HepG2 (cell line): ENCODE measurements at regions not wholly inside any gene's neighbourhood (a gene's known extent, or its start where the extent isn't known, plus 50 kb on each side); places are given as distances from the start of the nearest gene placed in this dataset.

Experiments
- BORCS8-MEF2B ChIP-seq: sonication (generic); formaldehyde crosslinking; IDR thresholded peaks from 2 replicates; pipeline ENCODE4 v1.8.0; 2022; ENCODE audit warnings: mild to moderate bottlenecking, missing genetic modification reagents
- KDM2A ChIP-seq: sonication (generic); formaldehyde crosslinking; IDR thresholded peaks from 2 replicates; pipeline ENCODE4 v1.4.0; 2020; ENCODE audit warnings: low read depth, missing genetic modification reagents, borderline replicate concordance
- MLLT10 ChIP-seq: sonication (generic); formaldehyde crosslinking; IDR thresholded peaks from 2 replicates; pipeline ENCODE4 v1.4.0; 2020; ENCODE audit warnings: missing genetic modification reagents
- RNF2 ChIP-seq: fragments of 450-650 bp; conservative IDR thresholded peaks from 2 replicates; pipeline ENCODE4 v1.6.1; 2016; ENCODE audit warnings: low read depth
- SOX6 ChIP-seq, 2 experiments: fragments of 450-650 bp in 1 of 2; sonication (generic) in 1 of 2; formaldehyde crosslinking in 1 of 2; IDR thresholded peaks; 2 replicates each; pipeline versions ENCODE4 v1.4.0 to v1.6.1; 2017 to 2020; ENCODE audit warnings: antibody characterized with exemption in 1 of 2, mild to moderate bottlenecking in 1 of 2, missing genetic modification reagents in 1 of 2
- TCF7L2 ChIP-seq: IDR thresholded peaks from 2 replicates; pipeline ENCODE4 v1.6.1; 2011; ENCODE audit warnings: mild to moderate bottlenecking, low read depth, low read length, moderate library complexity
- ZNF143 ChIP-seq: sonication (generic); formaldehyde crosslinking; IDR thresholded peaks from 2 replicates; pipeline ENCODE4 v1.4.0; 2020; ENCODE audit warnings: missing genetic modification reagents
- ZNF160 ChIP-seq: sonication (generic); formaldehyde crosslinking; IDR thresholded peaks from 2 replicates; pipeline ENCODE4 v1.8.0; 2022; ENCODE audit warnings: mild to moderate bottlenecking, inconsistent platforms, missing genetic modification reagents
- ZNF333 ChIP-seq: sonication (generic); formaldehyde crosslinking; IDR thresholded peaks from 2 replicates; pipeline ENCODE4 v1.4.0; 2020; ENCODE audit warnings: mild to moderate bottlenecking, missing genetic modification reagents, borderline replicate concordance
- ZNF776 ChIP-seq: sonication (generic); formaldehyde crosslinking; IDR thresholded peaks from 2 replicates; pipeline ENCODE4 v1.4.0; 2020; ENCODE audit warnings: mild to moderate bottlenecking, missing genetic modification reagents
- ZSCAN21 ChIP-seq: sonication (generic); formaldehyde crosslinking; IDR thresholded peaks from 2 replicates; pipeline ENCODE4 v1.8.0; 2022; ENCODE audit warnings: mild to moderate bottlenecking, missing genetic modification reagents, moderate library complexity, borderline replicate concordance
- ZZZ3 ChIP-seq: sonication (generic); formaldehyde crosslinking; IDR thresholded peaks from 2 replicates; pipeline ENCODE4 v1.4.0; 2020; ENCODE audit warnings: missing genetic modification reagents, mild to moderate bottlenecking, borderline replicate concordance
- TF ChIP-seq, protein P1 (sequence below): sonication (generic); formaldehyde crosslinking; IDR thresholded peaks from 2 replicates; pipeline ENCODE4 v1.5.0; 2020; ENCODE audit warnings: mild to moderate bottlenecking, missing genetic modification reagents, borderline replicate concordance
- TF ChIP-seq, protein P2 (sequence below): sonication (generic); formaldehyde crosslinking; IDR thresholded peaks from 2 replicates; pipeline ENCODE4 v1.5.0; 2020; ENCODE audit warnings: mild to moderate bottlenecking, missing genetic modification reagents
- TF ChIP-seq, protein P3 (sequence below): sonication (generic); formaldehyde crosslinking; IDR thresholded peaks from 2 replicates; pipeline ENCODE4 v1.4.0; 2020; ENCODE audit warnings: mild to moderate bottlenecking, missing genetic modification reagents
- TF ChIP-seq, protein P4 (sequence below): IDR thresholded peaks from 2 replicates; pipeline ENCODE4 v1.6.1; 2016; ENCODE audit warnings: low read depth, borderline replicate concordance
- TF ChIP-seq, protein P5 (sequence below): sonication (generic); formaldehyde crosslinking; IDR thresholded peaks from 2 replicates; pipeline ENCODE4 v1.4.0; 2020; ENCODE audit warnings: low read depth, mild to moderate bottlenecking, missing genetic modification reagents
- TF ChIP-seq, protein P6 (sequence below): sonication (generic); formaldehyde crosslinking; IDR thresholded peaks from 2 replicates; pipeline ENCODE4 v1.5.0; 2020; ENCODE audit warnings: missing genetic modification reagents, mild to moderate bottlenecking, borderline replicate concordance

DNA sequence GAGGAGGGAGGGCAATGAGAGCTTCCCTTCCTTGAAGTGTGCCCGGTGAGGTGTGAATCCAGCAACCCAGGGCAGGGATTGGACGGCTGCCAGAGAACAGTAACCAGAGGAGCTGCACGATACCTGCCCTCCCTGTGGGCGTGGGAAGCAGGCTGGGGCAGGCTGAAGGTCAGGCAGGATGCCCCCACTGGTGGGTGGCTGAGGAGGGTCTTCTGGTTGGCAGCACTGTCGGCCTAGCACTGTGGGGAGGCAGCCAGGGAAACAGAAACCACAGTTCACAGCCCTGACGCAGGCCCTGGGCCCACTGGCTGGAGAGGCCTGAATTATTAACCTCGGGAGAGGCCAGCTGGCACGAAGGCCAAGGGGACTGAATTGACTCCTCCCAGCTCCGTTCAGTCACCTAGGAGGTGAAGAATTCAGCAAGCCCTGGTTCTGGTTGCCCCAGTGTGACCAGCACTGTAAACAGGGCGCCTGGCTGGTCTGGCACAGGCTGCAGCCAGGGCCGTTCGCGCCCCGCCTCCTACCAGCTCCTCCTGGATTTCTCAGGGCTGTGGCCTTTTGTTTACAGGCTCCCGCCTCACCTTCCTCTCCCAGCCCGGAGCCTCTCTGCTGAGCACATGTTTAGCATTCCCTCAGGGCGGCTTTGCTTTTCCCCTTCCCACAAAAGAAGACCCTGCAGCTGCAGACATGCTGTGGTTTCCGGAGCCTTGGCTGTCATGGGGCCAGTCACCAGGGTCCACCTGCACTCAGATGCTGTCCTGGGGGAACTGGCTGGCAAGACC, 97.8 kb downstream of the B3GNT2 start (continued):
- TF ChIP-seq, protein P1, sequence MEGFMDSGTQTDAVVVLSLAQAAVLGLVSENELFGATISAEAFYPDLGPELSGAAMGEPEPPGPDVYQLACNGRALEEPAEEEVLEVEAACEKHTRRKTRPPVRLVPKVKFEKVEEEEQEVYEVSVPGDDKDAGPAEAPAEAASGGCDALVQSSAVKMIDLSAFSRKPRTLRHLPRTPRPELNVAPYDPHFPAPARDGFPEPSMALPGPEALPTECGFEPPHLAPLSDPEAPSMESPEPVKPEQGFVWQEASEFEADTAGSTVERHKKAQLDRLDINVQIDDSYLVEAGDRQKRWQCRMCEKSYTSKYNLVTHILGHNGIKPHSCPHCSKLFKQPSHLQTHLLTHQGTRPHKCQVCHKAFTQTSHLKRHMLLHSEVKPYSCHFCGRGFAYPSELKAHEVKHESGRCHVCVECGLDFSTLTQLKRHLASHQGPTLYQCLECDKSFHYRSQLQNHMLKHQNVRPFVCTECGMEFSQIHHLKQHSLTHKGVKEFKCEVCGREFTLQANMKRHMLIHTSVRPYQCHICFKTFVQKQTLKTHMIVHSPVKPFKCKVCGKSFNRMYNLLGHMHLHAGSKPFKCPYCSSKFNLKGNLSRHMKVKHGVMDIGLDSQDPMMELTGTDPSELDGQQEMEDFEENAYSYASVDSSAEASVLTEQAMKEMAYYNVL (CRISPR knock-in tag) = peak; percentile 48
- no peak for TF ChIP-seq BORCS8-MEF2B (CRISPR knock-in tag)
- TF ChIP-seq KDM2A = 0 out of 2 replicates have a peak, but pooled peaks have one; percentile 27
- TF ChIP-seq, protein P2, sequence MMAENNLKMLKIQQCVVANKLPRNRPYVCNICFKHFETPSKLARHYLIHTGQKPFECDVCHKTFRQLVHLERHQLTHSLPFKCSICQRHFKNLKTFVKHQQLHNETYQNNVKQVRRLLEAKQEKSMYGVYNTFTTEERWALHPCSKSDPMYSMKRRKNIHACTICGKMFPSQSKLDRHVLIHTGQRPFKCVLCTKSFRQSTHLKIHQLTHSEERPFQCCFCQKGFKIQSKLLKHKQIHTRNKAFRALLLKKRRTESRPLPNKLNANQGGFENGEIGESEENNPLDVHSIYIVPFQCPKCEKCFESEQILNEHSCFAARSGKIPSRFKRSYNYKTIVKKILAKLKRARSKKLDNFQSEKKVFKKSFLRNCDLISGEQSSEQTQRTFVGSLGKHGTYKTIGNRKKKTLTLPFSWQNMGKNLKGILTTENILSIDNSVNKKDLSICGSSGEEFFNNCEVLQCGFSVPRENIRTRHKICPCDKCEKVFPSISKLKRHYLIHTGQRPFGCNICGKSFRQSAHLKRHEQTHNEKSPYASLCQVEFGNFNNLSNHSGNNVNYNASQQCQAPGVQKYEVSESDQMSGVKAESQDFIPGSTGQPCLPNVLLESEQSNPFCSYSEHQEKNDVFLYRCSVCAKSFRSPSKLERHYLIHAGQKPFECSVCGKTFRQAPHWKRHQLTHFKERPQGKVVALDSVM (CRISPR knock-in tag) = peak; percentile 90
- TF ChIP-seq RNF2 = peak; percentile 34; the same call in 1 of the 2 replicates
- TF ChIP-seq ZSCAN21 (CRISPR knock-in tag) = peak; percentile 36; the same call in 1 of the 2 replicates
- TF ChIP-seq, protein P3, sequence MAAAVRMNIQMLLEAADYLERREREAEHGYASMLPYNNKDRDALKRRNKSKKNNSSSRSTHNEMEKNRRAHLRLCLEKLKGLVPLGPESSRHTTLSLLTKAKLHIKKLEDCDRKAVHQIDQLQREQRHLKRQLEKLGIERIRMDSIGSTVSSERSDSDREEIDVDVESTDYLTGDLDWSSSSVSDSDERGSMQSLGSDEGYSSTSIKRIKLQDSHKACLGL = no peak
- 0 out of 2 replicates have a peak, but pooled peaks have one; percentile 23 for TF ChIP-seq ZNF333
- TF ChIP-seq, protein P4, sequence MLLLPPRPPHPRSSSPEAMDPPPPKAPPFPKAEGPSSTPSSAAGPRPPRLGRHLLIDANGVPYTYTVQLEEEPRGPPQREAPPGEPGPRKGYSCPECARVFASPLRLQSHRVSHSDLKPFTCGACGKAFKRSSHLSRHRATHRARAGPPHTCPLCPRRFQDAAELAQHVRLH (CRISPR knock-in tag) = peak; percentile 44; the same call in 1 of the 2 replicates
- TF ChIP-seq ZNF776 (CRISPR knock-in tag) = peak; percentile 93
- TF ChIP-seq ZNF143 = 0 out of 2 replicates have a peak, but pooled peaks have one; percentile 9
- TF ChIP-seq MLLT10 (CRISPR knock-in tag) = no peak
- TF ChIP-seq, protein P5, sequence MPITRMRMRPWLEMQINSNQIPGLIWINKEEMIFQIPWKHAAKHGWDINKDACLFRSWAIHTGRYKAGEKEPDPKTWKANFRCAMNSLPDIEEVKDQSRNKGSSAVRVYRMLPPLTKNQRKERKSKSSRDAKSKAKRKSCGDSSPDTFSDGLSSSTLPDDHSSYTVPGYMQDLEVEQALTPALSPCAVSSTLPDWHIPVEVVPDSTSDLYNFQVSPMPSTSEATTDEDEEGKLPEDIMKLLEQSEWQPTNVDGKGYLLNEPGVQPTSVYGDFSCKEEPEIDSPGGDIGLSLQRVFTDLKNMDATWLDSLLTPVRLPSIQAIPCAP (CRISPR knock-in tag) = no peak
- no peak for TF ChIP-seq SOX6 (IDR thresholded peaks at IDR 0.05)
- TF ChIP-seq SOX6 (CRISPR knock-in tag; IDR thresholded peaks at IDR 0.05) = peak; percentile 70
- TF ChIP-seq ZNF160 (CRISPR knock-in tag) = 0 out of 2 replicates have a peak, but pooled peaks have one; percentile 64
- TF ChIP-seq TCF7L2 = no peak
- TF ChIP-seq, protein P6, sequence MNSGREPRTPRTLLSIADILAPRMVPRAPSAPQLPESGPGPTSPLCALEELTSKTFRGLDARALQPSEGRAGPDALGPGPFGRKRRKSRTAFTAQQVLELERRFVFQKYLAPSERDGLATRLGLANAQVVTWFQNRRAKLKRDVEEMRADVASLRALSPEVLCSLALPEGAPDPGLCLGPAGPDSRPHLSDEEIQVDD (CRISPR knock-in tag) = peak; percentile 66; the same call in 1 of the 2 replicates
- 0 out of 2 replicates have a peak, but pooled peaks have one; percentile 61 for TF ChIP-seq ZZZ3 (CRISPR knock-in tag)
